Activated T-cell treated with anti-CD3 and anti-CD28 coated beads for 24 hours (primary cell): ENCODE measurements at regions not wholly inside any gene's neighbourhood (a gene's known extent, or its start where the extent isn't known, plus 50 kb on each side); places are given as distances from the start of the nearest gene placed in this dataset.

Experiments
- DNase-seq: peaks from one replicate; pipeline ENCODE4 v3.0.0-alpha.2; 2020; ENCODE audit warnings: low read depth

GRCh38 chr2:37838541-37839167 lies 86.4 kb upstream of the RMDN2 start:
- no peak for DNase-seq

GRCh38 chr2:37839991-37840390 lies 85.1 kb upstream of the RMDN2 start:
- no peak for DNase-seq

GRCh38 chr2:37842732-37843440 lies 82.2 kb upstream of the RMDN2 start:
- no peak for DNase-seq

GRCh38 chr2:37843556-37843955 lies 81.5 kb upstream of the RMDN2 start:
- no peak for DNase-seq

DNA sequence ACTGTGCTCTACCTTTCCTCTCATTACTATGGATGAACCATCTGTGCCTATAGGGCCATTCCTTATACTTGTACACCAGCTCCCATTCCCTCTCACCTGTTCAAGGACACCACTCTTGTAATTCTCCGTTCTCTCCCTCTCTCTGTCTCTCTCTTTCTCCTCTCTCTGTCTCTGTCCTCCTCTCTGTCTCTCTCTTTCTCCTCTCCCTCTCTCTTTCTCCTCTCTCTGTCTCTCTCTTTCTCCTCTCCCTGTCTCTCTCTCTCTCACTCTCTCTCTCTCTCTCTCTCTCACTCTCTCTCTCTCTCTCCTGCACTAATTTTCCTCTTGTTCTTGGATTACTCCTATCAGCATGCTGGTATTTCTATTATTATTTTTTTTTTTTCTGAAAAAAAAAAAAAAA lies 78.9 kb upstream of the RMDN2 start:
- DNase-seq, result no peak

- no peak for DNase-seq
Observed at GRCh38 chr2:37847792-37848191, 77.3 kb upstream of the RMDN2 start.

GRCh38 chr2:37848451-37848850 lies 76.6 kb upstream of the RMDN2 start:
- no peak for DNase-seq

DNA sequence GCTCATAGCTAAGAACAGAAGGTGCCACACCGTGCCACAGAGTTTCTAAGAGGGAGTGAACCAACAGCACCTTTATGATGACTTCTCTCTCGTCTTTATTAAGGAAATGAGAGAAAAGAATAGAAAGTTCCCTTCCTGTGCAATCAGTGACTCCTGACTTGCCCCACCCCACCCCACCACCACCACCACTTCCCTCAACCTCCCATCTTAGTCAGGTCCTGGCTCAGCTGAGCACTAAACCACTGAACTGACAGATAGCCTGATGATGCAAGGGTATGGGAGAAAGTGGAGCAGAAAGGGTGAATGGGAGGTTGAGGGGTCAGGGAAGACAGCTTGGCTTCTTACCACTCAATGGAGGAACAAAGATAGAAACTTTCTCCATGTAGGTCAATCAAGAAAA lies 75.2 kb upstream of the RMDN2 start:
- DNase-seq, result no peak

GRCh38 chr2:37851428-37851827 lies 73.7 kb upstream of the RMDN2 start:
- no peak for DNase-seq

DNA sequence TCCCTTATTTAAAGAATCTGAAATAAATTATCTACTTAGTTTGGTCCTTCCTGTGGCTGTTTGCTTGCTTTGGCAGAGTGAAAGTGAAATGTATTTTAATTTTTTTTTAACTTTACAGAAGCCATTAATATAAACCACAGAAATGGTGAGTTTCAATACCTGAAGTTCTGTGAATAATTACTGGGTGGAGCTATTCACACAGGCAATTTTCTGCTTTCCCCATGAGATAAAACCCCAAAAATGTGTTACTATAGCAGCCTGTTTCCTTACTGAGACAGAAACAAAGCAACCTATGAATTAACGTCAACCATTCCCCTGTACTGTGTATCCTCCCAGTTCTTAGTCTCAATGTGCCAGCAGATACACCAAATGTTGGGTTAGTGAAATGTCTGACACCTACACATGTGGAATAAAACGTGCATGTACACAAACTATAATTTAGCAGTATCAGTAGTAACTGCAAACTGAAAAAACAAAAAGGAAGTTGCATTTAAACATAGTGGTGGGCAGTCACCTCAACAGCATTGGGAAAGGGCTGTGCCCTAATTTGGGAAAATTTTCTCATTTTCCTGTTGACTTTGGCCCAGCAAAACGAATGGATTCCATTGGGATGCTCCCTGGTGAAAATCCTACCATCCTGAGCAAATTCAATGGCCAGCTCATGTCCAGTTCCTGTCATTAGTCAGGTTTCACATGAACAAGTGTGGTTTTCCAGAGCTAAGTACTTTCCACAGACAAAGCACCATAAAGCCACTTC lies 73.1 kb upstream of the RMDN2 start:
- DNase-seq, result no peak

DNA sequence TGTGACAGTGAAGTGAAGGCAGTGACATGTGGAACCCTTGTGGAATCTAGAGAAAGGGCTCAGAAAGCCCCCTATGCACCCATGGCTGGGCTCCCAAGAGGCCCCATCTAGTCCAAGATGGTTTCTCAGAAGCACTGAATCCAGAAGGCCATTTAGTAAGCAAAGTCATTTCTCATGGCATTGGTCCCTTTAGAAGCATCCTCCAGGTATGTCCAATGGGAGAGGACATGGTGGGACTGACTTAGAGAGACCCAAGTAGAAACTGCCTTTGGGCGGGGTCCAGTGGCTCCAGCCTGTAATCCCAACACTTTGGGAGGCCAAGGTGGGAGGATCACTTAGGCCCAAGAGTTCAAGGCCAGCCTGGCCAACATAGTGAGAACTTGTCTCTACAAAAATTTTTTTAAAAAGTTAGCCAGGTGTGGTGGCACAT lies 72.5 kb upstream of the RMDN2 start:
- no peak for DNase-seq

GRCh38 chr2:37854676-37855282 lies 70.3 kb upstream of the RMDN2 start:
- no peak for DNase-seq

DNA sequence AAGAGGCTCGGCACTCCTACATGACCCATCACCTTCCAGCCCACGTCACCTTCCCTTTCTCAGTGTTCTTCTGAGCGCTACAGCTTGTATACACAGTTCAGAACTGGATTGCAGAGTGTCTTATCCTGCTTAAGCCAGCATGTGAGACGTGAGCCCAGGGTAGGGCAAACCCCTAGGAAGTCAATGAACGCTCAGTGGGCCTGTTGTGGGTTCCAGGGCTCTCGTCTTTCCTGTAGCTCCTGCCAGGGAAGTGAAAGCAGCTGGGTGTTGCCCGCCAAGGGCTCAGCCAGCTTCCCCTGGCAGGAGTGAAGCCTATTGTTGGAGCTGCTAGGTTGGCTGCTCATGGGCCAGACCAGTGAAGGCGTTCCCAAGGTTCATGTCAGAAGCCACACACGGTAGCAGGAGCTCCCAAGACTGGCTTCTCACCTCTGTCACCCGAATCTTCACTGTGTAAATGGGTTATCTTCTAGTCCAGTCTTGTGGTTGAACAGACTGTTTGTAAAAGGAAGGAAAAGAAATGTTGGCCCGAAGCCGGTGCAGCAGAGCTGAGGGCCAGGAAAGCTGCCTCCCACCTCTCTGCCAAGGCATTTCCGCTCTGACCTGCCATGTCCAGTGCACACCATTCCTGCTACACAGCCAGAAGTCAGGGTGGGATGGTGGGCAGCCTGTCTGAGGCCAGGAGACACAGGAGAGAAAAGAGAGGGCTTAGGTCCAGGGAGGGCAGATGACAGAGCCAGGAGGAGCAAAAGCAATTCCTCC lies 69.6 kb upstream of the RMDN2 start:
- DNase-seq, result no peak

DNA sequence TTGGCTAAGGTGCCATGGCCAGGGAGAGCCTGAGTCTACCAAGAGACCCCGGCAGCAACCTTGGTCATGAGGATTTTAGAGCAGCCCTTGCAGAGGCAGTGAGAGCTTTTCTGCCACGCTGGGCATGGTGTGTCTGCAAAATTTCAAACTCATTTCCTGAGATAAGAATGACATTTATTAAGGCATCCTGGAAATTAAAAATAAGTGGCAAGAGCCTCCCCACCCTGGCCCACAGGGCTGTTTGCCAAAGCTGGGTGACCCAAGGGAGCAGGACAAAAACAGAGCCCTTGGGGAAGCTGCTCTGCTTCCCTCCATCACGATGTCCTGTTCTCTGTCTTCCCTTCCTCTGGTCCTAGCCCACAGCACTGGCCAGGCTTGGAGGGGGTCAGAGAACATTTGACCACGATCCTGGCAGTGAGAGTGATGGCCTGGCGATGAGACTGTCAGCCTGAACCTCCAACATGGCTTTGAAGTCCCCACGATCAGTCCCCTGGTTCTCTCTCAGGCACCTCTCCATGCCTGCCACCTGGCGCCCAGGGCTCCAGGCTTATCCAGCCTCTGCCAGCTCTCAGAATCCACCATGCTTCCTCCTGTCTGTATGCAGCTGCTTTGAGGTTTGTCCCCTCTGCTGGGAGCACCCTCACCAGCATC lies 68.9 kb upstream of the RMDN2 start:
- DNase-seq, result no peak

DNA sequence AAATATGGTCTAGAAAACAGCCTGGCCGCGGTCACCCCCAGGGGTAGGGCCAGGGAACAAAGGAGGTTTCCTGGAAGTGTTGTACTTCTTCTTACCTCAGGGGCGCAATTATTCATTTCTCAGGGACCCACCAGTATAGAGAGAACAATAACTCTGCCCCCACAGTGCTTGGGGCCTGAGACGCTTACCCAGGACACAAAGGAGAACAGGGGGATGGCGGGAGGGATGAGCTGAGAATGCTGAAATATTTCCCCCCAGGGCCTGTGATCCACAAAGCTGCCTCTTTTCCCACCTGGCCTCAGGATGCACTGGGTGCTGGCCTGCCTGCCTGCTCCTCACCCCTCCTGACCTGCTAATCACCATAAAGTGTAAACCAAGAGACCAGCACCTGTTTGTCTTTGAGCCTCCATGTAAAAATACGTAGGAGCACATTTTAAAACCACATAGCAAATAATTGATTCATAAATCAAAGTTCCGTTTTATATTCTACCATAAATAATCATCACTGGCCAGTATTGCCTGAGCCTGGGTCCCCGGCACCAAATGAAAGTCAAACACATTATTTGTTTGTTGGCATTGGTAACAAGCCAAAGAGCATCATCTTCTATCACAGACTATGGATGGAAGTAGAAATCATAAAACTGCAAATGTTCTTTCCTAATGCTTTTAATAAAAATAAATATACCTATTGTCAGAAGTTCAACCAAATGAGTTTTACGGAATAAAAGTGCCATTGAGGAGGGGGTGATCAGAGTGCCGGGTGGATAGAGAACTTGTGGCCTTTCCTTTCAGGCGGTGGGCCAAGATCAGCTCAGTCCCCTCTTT lies 67.3 kb upstream of the RMDN2 start:
- no peak for DNase-seq

DNA sequence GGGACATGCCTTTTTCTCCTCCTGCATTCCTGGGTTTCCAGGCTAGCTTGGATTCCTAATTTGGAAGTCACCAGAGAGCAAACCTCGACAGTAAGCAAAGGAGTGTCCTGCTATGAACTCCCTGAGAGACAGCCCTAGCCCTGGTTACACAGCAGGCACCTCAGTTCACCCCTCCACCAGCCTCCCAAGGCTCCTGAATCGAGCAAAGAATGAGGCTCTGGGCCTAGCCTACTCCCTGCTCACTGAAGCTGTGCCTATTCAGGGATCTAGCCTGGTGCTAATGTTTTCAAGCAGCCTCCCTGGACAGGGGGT lies 66.7 kb upstream of the RMDN2 start:
- DNase-seq, result no peak

GRCh38 chr2:37858725-37859267 lies 66.3 kb upstream of the RMDN2 start:
- no peak for DNase-seq

DNA sequence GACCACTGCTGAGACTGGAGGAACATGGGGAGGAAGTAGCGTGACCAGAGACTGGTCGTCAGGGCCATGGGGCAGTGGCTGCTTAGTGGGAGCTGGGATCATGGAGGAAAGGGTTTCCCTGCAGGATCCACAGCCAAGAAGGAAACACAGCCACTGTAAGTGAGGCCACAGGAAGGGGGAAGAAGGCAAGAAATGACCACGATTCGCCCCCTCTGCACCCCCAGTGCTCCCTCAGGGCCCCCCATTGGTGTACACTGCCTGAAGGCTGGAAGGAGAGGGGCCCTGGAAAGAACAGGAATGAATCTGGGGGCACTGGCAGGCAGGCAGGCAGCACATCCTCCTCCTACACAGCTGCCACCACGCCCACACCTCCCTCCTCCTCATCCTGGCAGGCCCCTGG lies 62.5 kb upstream of the RMDN2 start:
- no peak for DNase-seq

DNA sequence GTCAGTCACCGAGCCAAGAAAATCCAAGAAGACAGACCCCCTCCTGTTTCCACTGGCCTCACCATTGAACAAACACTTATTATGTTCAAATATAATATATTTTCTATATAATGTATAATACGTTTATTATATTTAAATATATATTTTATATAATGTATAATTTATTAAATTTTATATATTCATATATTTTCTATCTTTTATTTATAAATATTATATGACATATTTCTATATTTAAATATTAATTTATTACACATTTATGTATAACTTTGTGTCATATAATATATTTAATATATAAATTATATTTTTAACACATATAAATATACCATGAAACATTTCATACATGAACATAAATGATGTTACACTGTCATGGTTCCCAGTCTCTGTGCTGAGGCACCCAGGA lies 60.9 kb upstream of the RMDN2 start:
- no peak for DNase-seq

DNA sequence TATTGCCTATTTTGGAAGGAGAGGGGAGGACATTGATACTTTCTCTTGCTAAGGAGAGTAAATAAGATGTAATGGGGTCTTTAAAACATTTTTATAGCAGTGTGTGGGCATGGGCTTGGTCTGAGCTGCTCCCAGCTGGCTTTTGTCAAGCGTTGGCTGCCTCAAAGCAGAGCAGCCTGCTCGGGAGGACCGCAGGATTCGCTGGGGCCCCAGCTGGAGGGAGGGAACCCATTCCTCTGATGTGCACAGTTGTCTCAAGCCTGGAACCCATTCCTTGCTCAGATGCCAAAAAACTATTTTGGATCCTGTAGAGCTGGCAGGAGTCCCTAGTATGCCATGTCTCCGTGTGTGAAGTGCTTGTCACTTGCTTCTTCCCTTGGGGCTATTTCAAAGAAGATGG lies 59.4 kb upstream of the RMDN2 start:
- no peak for DNase-seq
